NCI-H2171 treated with DMSO at 0.1 percent for 48 hours (cell line): ENCODE measurements at regions not wholly inside any gene's neighbourhood (a gene's known extent, or its start where the extent isn't known, plus 50 kb on each side); places are given as distances from the start of the nearest gene placed in this dataset.
"Not testable (repeated sequence)": the region's sequence is repeated elsewhere in the genome, so short reads cannot be mapped to it uniquely, and the experiment has no call there.

ENCODE experiments used
- DNase-seq: peaks from one replicate; lab custom pipeline; 2025; lab: John Stamatoyannopoulos, UW

DNA sequence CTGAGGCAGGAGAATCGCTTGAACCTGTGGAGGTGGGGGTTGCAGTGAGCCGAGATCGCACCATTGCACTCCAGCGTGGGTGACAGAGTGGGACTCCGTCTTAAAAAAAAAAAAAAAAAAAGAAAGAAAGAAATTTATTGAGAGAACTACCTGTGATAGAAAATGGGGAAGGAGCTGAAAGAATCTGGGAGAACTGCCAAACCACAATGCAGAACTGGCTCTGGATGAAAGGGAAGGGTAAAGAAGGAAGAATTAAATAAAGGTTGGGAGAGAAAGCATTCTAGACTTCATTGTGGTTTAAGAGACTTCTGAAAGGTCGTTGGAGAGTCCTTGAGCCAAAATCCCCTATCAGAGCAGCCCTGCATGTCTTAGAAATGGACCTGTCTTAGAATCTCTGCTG is 567.9 kb upstream of the HTR2C start:
- DNase-seq = no peak

DNA sequence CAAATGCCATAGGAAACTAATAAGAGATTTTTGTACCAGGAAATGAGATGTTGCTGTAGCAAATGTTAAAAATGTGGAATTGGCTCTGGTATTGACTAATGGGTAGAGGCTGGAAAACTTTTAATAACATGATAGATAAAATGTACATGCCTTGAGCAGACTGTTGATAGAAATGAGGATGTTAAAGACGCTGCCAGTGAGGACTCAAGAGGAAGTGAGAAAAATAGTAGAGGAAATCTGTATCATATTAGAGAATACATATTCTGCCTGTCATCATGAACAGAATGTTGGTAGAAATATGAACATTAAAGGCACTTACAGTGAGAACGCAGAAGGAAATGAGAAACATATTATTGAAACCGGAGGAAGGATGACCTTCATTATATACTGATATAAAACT is 577.2 kb upstream of the HTR2C start:
- DNase-seq = no peak

- DNase-seq = no peak
These were observed 587.1 kb upstream of the HTR2C start for GRCh38 chrX:113996781-113997180.

- not testable (repeated sequence) for DNase-seq
These were observed 592.2 kb upstream of the HTR2C start for GRCh38 chrX:113991720-113992119.

- not testable (repeated sequence) for DNase-seq
These were observed 593.2 kb upstream of the HTR2C start for GRCh38 chrX:113990669-113991068.

DNA sequence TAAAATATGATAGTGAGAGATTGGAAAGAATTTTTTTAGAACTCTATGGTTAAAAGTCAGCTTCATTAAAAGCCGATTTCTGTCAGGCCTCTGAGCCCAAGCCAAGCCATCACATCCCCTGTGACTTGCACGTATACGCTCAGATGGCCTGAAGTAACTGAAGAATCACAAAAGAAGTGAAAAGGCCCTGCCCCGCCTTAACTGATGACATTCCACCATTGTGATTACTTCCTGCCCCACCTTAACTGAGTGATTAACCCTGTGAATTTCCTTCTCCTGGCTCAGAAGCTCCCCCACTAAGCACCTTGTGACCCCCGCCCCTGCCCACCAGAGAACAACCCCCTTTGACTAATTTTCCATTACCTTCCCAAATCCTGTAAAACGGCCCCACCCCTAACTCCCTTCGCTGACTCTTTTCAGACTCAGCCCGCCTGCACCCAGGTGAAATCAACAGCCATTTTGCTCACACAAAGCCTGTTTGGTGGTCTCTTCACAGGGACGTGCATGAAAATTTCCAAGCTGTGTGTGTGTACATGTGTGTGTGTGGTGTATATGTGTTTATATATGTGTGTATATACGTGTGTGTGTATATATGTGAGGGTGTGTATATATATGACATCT is 595.5 kb upstream of the HTR2C start:
- DNase-seq = not testable (repeated sequence)

DNA sequence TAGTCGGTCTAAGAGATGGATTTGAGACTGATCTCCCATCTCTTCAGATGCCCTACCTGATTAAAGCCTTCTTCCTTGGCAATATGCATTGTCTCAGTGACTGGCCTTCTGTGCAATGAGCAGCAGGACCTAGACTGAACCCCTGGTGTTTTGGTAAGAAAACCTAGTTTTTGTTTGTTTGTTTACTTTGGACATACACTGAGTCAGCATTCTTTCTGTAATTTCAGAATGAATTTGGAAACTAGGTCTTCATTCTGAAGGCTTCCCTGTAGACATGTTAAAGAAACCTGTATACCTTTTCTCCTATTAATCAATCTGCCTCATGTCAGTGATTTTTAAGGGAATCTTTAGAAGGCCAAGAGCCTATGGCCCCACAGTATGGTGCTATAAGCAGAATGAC is 597.5 kb upstream of the HTR2C start:
- no peak for DNase-seq

- DNase-seq = no peak
These were observed 601.1 kb upstream of the HTR2C start for GRCh38 chrX:113982766-113983165.

GRCh38 chrX:113980953-113981352 is 602.9 kb upstream of the HTR2C start:
- no peak for DNase-seq

DNA sequence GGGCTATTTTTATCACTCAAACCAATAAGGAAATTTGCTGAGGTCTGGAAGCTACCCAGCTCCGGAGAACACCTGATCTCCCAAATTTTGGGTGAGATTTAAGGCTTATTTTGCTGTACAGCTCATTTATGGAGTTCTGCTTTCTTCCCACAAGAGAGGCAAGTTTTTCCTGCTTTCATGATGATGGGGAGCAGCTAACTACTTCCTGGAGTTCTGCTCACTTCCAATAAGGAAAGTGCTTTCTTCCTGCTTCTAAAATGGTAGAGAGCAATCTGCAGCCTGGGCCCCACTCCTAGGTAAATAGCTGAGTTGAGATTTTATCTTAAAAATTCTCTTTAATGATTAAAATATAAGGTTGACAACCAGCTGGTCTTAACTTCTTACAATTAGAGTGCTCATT is 606.0 kb upstream of the HTR2C start:
- DNase-seq = no peak

DNA sequence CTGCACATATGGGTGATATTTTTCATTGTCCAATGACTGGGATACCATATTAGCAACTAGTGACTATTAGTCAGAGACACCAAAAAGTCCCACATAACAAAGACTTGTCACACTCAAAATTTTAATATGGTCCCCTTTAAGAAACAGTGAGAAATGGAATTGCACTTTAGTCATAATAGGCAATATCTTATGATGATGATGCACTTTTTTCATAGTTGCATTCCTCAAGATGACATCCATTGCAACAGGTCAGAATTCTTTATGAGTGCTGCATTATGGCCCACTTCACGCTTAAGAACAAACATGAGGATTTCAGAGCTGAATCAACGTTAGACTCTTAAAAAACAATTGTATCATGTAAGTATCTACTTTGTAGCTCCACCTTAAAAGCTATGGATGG is 608.4 kb upstream of the HTR2C start:
- DNase-seq = no peak

GRCh38 chrX:113974881-113975280 is 609.0 kb upstream of the HTR2C start:
- DNase-seq = no peak

- no peak for DNase-seq
These were observed 610.2 kb upstream of the HTR2C start for GRCh38 chrX:113973706-113974105.

GRCh38 chrX:113966791-113967190 is 617.1 kb upstream of the HTR2C start:
- DNase-seq = no peak

DNA sequence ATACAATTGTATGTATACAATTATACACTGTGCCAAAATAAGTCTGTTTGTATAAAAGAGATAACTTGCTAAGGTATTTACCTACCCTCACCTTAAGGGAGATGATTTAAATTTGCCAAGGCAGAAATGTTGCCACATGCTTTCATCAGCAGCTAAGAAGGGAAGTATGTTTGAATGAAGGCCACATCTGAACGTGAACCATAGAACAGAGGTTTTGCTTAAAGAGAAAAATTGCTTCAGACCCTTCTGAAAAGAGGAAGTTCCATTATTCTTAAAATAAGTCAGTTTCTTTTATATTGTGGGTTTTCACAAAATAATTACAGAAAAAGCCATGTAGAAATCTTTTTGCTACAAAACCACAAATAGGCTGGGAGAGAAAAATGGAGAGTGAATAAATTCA is 621.5 kb upstream of the HTR2C start:
- DNase-seq = no peak

DNA sequence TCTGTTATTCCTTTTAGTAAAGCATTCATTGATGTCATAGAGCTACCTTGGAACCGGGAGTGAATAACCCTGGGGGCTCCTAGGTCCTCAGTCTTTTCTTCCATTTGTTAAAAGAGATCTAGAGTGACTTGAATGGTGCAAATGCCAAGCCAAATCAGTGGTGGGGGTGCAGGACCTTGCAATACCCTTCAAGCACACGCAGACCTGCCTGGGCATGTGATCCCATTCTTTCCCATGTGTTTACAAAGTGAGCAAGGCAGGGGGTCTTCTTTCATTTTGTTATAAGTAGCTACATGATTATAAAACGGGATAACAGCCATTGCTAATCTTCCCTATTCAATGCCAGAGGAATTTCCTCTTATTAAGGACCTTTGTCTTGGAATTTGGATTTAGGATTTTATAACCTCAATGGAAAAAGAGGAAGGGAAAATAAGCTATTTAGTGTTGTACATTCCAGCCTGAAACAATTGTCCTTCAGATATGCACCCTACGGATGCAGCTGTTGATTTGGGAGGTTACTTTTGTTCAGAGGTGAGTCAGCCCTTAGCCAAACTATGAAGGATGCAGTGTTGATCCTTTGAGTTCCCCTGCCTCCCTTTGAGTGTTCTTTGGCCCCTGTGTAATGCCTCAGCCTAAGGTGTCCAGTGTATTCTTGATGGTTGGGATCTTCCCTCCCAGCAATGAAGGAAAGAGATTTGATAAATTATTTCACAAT is 623.8 kb upstream of the HTR2C start:
- DNase-seq = no peak

GRCh38 chrX:113956936-113957335 is 627.0 kb upstream of the HTR2C start:
- DNase-seq = no peak

DNA sequence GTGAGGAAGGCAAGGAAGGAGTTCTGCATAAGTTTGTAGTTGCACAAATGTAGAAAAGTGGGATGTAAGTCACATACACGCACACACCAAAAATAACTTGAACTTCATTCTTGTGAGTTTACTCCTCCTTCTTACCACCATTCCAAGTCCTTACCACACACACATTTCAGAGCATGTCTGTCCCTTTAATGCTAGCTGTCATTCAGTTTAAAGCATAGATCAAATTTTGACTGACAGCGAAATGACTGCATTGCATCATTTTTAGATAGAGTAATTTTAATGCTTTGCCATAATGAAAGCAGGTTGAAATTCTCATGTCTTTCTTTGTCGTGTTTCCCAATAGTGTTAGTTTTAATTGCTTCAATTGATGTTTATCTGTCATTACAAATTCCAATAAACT is 629.6 kb upstream of the HTR2C start:
- DNase-seq = no peak

DNA sequence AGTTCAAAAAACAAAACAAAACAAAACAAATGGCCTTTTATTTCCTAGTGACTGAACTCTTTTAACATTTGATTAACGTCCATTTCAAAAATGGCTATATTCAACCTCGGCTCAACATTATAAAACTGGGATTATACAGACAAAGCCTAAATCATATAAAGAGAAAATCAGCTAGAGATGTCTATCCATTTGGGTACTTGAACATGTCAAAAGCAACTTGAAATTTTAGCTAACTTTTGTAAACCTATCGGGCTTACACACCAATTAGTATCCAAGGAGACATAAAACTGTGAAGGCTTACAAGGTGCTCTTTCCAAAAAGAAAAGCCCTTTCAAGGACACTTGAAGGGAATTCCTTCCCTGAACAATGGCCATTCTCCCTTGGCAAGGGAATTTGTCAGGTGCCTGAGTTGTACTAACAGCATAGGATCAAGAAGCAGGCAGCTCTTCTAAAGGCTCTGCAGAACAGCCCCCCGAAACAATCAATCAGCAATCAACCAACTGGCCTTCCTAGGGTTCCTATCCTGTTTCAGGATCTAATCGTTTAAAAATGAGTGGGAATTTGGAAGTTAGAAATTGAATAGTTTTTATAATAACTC is 633.7 kb upstream of the HTR2C start:
- no peak for DNase-seq

- no peak for DNase-seq
These were observed 636.3 kb upstream of the HTR2C start for GRCh38 chrX:113947548-113947947.

- DNase-seq = no peak
These were observed 648.4 kb upstream of the HTR2C start for GRCh38 chrX:113935518-113935917.

- no peak for DNase-seq
These were observed 650.0 kb upstream of the HTR2C start for GRCh38 chrX:113933931-113934330.

DNA sequence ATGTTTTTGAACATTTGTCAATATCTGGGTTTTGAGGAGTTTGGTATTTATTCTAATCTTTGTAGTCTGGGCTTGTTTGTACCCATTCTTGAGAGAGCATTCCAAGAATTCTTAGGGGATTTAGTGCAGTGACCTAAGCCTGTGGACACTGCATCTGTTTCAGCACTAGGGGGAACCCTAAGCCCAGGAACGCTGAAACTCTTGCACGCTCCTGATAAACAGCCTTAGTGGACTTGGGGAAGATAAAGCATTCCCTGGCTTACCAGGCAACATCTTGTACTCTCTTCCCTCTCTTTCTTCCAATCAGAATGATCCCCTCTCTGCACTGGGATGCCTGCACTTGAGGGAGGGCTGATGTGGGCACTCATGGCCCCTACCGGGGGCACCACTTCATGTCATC is 654.9 kb upstream of the HTR2C start:
- peak; percentile 1 for DNase-seq

DNA sequence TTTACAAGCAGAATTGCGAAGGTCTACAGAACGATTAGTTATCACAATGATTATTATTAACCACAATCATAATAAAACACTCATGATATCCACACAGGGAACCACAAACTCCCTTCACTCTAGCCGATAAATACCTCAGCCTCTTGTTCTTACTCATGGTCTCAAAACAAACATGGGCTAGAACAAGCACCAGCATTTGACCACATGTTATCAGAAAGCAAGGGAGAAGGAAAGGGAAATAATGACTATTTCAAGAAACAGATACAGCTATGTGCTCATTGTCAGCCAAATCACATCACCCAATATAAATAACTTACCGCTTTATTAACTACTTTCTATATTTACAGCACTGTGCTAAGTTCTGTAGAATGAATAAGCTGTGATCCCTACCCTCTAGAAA is 663.2 kb upstream of the HTR2C start:
- no peak for DNase-seq
